ENCODE measurements at regions not wholly inside any gene's neighbourhood (a gene's known extent, or its start where the extent isn't known, plus 50 kb on each side); places are given as distances from the start of the nearest gene placed in this dataset.

- no peak for DNase-seq (ENCODE audit: low read depth in 2 of 2)
Observed at GRCh38 chr15:39083213-39083612, 497.7 kb upstream of the THBS1 start.

- DNase-seq (ENCODE audit: low read depth in 2 of 2), result peak; percentile 73 to 77
Observed at GRCh38 chr15:39084674-39085530, 496.0 kb upstream of the THBS1 start.

GRCh38 chr15:39086641-39087040, 494.2 kb upstream of the THBS1 start:
- DNase-seq (ENCODE audit: low read depth in 2 of 2), result no peak

- no peak for DNase-seq (ENCODE audit: low read depth in 2 of 2)
Observed at GRCh38 chr15:39088156-39088555, 492.7 kb upstream of the THBS1 start.

- DNase-seq (ENCODE audit: low read depth in 2 of 2), result no peak
Observed at GRCh38 chr15:39092354-39092753, 488.5 kb upstream of the THBS1 start.

- DNase-seq (ENCODE audit: low read depth in 2 of 2), result no peak
Observed at GRCh38 chr15:39092761-39093160, 488.1 kb upstream of the THBS1 start.

GRCh38 chr15:39094116-39094515, 486.8 kb upstream of the THBS1 start:
- DNase-seq (ENCODE audit: low read depth in 2 of 2), result no peak

- DNase-seq (ENCODE audit: low read depth in 2 of 2), result no peak
Observed at GRCh38 chr15:39095218-39095879, 485.5 kb upstream of the THBS1 start.

GRCh38 chr15:39096608-39097205, 484.2 kb upstream of the THBS1 start:
- no peak for DNase-seq (ENCODE audit: low read depth in 2 of 2)

- DNase-seq (ENCODE audit: low read depth in 2 of 2), result no peak
Observed at GRCh38 chr15:39099524-39099923, 481.4 kb upstream of the THBS1 start.

GRCh38 chr15:39100106-39100660, 480.7 kb upstream of the THBS1 start:
- peak in 1 of 2 experiments; percentile 29 for DNase-seq (ENCODE audit: low read depth in 2 of 2)

GRCh38 chr15:39102431-39102830, 478.4 kb upstream of the THBS1 start:
- peak in 1 of 2 experiments; percentile 19 for DNase-seq (ENCODE audit: low read depth in 2 of 2)

- DNase-seq (ENCODE audit: low read depth in 2 of 2), result peak; percentile 78 to 82
Observed at GRCh38 chr15:39106950-39107349, 473.9 kb upstream of the THBS1 start.

GRCh38 chr15:39108021-39108420, 472.9 kb upstream of the THBS1 start:
- no peak for DNase-seq (ENCODE audit: low read depth in 2 of 2)

- peak in 1 of 2 experiments; percentile 59 for DNase-seq (ENCODE audit: low read depth in 2 of 2)
Observed at GRCh38 chr15:39110336-39110735, 470.5 kb upstream of the THBS1 start.

GRCh38 chr15:39110746-39111145, 470.1 kb upstream of the THBS1 start:
- DNase-seq (ENCODE audit: low read depth in 2 of 2), result no peak

GRCh38 chr15:39113741-39114140, 467.1 kb upstream of the THBS1 start:
- DNase-seq (ENCODE audit: low read depth in 2 of 2), result no peak

GRCh38 chr15:39114690-39115378, 466.0 kb upstream of the THBS1 start:
- no peak for DNase-seq (ENCODE audit: low read depth in 2 of 2)

- no peak for DNase-seq (ENCODE audit: low read depth in 2 of 2)
Observed at GRCh38 chr15:39115379-39116057, 465.4 kb upstream of the THBS1 start.

- DNase-seq (ENCODE audit: low read depth in 2 of 2), result peak; percentile 82
Observed at GRCh38 chr15:39118510-39118909, 462.4 kb upstream of the THBS1 start.

GRCh38 chr15:39124155-39124552, 456.7 kb upstream of the THBS1 start:
- DNase-seq (ENCODE audit: low read depth in 2 of 2), result no peak

All from fibroblast of skin of left quadriceps (primary cell).